ENCODE measurements at regions not wholly inside any gene's neighbourhood (a gene's known extent, or its start where the extent isn't known, plus 50 kb on each side); places are given as distances from the start of the nearest gene placed in this dataset.

GRCh38 chr4:3836756-3837601 is 70.8 kb downstream of the ADRA2C start:
- Histone ChIP-seq H3K9me3 (replicated peaks in 1 of 3) (no peaks in the 10 kb centered on the region), H3K27ac (no peak overlapping the region), H3K4me3 (no peak overlapping the region), H3K36me3 (replicated peaks in 1 of 2) (no peaks in the 10 kb centered on the region), H3K27me3 (no peaks in the 10 kb centered on the region), H3K4me1 (replicated peaks in 1 of 2) (peaks cover 0 to 12% of the 10 kb centered on the region in 2 donors)
- intact Hi-C loops (cut with DNase I): no loop called here
- DNase-seq: peak in 5 of 7 donors; percentile 26 to 65 (median 31)
- whole genome bisulfite sequencing, 4 donors: 56 to 65% (median 60%) methylated on average over 14 of the region's 14 CpGs
- TF ChIP-seq POLR2A (IDR thresholded peaks at IDR 0.05): no peak
- no peak for TF ChIP-seq CTCF (IDR thresholded peaks at IDR 0.05)

GRCh38 chr4:3838437-3839380 is 72.5 kb downstream of the ADRA2C start:
- H3K9me3 ChIP-seq (replicated peaks in 1 of 3): no peaks in the 10 kb centered on the region
- DNase-seq: no peak
- H3K36me3 ChIP-seq (replicated peaks in 1 of 2): no peaks in the 10 kb centered on the region
- peaks cover 0 to 12% of the 10 kb centered on the region in 2 donors for H3K4me1 ChIP-seq (replicated peaks in 1 of 2)
- no peaks in the 10 kb centered on the region for H3K27me3 ChIP-seq
- H3K4me3 ChIP-seq: no peak overlapping the region
- H3K27ac ChIP-seq: no peak overlapping the region
- TF ChIP-seq POLR2A (IDR thresholded peaks at IDR 0.05) (no peak), CTCF (IDR thresholded peaks at IDR 0.05) (no peak)
- intact Hi-C loops (cut with DNase I): no loop called here
- WGBS, 4 donors: 92 to 98% (median 94%) methylated on average over 2 to 6 of the region's 6 CpGs

- no peak for DNase-seq
- intact Hi-C loops (cut with DNase I): no loop called here
- WGBS, 4 donors: 46 to 50% (median 48%) methylated on average over 8 of the region's 8 CpGs
- no peaks in the 10 kb centered on the region for H3K9me3 ChIP-seq (replicated peaks in 1 of 3)
- no peaks in the 10 kb centered on the region for H3K36me3 ChIP-seq (replicated peaks in 1 of 2)
- H3K27ac ChIP-seq: no peak overlapping the region
- no peaks in the 10 kb centered on the region for H3K4me1 ChIP-seq (replicated peaks in 1 of 2)
- TF ChIP-seq POLR2A (IDR thresholded peaks at IDR 0.05) (no peak), CTCF (IDR thresholded peaks at IDR 0.05) (no peak)
- no peaks in the 10 kb centered on the region for H3K27me3 ChIP-seq
- H3K4me3 ChIP-seq: no peak overlapping the region
Observed at GRCh38 chr4:3845094-3845743, 79.0 kb downstream of the ADRA2C start.
